ENCODE measurements at regions not wholly inside any gene's neighbourhood (a gene's known extent, or its start where the extent isn't known, plus 50 kb on each side); places are given as distances from the start of the nearest gene placed in this dataset.
A peak's percentile ranks its signal among the peaks of the same experiment; 100 is the strongest.

DNA sequence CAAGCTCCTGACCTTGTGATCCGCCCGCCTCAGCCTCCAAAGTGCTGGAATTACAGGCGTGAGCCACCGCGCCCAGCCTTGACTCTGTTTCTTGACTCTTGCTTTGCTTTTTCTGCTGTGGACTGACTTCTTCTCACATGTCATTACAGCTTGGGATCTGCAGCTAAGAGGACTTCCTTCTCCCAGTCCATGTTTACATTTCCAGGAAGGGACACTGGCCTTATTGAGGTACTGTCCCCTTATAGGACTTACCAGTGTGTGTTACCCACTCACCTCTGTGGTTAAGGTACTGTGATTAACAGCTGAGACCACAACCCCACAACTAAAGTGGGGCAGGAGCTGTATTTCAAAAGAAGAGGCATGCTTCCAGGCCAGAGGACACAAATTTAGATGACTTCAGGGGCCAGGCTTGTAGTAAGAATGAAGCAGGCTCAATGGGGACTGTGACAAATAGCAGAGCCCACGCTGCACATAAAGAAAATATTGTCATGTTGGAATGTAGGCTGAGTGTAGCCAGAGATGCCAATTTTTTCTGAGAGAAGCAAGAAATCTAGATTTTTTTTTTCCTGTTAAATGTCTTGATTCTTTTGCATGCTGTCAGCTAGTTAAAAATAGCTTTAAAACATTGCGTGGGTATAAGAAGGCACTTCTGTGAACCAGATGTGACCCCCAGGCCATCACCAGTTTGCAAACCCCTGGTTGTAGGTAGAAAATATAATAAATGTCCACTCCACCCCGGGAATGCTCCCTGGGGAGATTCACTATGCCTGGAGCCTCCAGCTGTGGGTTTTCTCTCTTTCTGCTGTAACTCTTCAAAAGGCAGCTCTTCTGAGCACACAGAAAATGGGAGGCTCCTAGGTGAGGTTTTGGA is 75.0 kb downstream of the PTPDC1 start:
- Mint-ChIP-seq H3K9me3 (no peaks in the 10 kb centered on the region), H3K4me1 (ENCODE audit: low read depth) (peaks cover 12% of the 10 kb centered on the region; the same call in 1 of the 2 replicates), H3K4me3 (no peak overlapping the region), H3K36me3 (ENCODE audit: low read depth) (no peaks in the 10 kb centered on the region), H3K27me3 (ENCODE audit: insufficient read depth) (peaks cover 4% of the 10 kb centered on the region; the same call in 1 of the 2 replicates), H3K27ac (no peak overlapping the region)
- TF ChIP-seq, protein P1, sequence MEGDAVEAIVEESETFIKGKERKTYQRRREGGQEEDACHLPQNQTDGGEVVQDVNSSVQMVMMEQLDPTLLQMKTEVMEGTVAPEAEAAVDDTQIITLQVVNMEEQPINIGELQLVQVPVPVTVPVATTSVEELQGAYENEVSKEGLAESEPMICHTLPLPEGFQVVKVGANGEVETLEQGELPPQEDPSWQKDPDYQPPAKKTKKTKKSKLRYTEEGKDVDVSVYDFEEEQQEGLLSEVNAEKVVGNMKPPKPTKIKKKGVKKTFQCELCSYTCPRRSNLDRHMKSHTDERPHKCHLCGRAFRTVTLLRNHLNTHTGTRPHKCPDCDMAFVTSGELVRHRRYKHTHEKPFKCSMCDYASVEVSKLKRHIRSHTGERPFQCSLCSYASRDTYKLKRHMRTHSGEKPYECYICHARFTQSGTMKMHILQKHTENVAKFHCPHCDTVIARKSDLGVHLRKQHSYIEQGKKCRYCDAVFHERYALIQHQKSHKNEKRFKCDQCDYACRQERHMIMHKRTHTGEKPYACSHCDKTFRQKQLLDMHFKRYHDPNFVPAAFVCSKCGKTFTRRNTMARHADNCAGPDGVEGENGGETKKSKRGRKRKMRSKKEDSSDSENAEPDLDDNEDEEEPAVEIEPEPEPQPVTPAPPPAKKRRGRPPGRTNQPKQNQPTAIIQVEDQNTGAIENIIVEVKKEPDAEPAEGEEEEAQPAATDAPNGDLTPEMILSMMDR (IDR thresholded peaks at IDR 0.05) = no peak
- DNase-seq = no peak

DNA sequence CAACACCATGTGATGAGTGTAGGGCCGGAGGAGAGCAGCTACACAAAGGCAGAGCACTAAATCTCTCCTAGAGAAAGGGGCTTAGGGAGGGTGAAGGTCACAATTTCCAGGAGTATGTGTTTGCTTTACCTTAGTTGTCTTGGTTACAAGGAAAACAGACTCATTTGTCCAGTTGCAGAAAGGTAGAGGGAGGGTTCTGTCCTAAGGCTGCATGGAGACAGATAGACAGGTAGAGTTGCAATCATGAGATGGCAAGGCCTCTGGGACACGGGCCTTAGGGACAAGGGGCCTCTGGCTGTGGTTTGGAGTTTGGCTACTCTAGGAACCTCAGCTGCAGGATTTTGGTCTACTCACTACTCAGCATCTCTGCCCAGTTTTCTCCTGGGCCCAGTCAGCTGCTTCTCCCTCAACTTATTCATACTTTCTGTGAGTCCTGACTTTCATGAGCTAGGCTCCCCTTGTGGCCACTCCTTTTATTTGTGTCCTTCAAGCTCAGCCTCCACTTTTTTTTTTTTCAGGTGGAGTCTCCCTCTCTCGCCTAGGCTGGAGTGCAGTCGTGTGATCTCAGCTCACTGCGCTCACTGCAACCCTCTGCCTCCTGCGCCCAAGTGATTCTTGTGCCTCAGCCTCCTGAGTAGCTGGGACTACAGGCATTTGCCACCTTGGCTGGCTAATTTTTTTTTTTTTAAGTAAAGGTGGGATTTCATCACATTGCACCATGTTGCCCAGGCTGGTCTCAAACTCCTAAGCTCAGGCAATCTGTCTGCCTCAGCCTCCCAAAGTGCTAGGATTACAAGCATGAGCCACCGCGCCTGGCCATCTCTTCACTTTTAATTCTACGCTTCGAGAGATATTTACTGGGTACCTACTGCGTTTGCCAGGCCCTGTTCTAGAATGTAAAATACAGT is 76.6 kb downstream of the PTPDC1 start:
- no peak for DNase-seq
- Mint-ChIP-seq H3K9me3 (no peaks in the 10 kb centered on the region), H3K4me3 (no peak overlapping the region), H3K27me3 (ENCODE audit: insufficient read depth) (peaks cover 5% of the 10 kb centered on the region), H3K27ac (no peak overlapping the region), H3K36me3 (ENCODE audit: low read depth) (no peaks in the 10 kb centered on the region), H3K4me1 (ENCODE audit: low read depth) (peaks cover 21% of the 10 kb centered on the region)
- TF ChIP-seq, protein P1 (IDR thresholded peaks at IDR 0.05) = peak; percentile 54

DNA sequence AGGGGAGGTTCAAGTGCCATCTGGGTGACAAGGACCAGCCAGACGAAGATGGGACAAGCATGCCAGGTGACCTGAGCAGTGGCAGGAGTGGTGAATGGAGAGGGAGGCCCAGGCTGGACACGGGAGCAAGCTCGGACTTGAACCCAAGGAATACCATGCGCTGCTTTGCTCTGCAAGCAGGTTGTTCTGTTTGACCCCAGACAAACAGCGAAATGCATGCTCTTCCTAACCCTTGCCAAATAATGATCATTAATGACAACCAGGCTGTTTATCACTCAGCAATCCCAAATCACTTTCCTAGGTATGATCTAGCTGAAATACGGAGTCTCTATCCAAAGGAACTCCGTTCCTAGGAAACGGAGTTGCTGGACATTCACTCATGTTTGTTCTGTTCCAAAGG is 77.4 kb downstream of the PTPDC1 start:
- DNase-seq = no peak
- H3K27me3 Mint-ChIP-seq (ENCODE audit: insufficient read depth) = peaks cover 4% of the 10 kb centered on the region
- H3K36me3 Mint-ChIP-seq (ENCODE audit: low read depth) = no peaks in the 10 kb centered on the region
- TF ChIP-seq, protein P1 (IDR thresholded peaks at IDR 0.05) = no peak
- no peak overlapping the region for H3K4me3 Mint-ChIP-seq
- no peaks in the 10 kb centered on the region for H3K9me3 Mint-ChIP-seq
- no peak overlapping the region for H3K27ac Mint-ChIP-seq
- H3K4me1 Mint-ChIP-seq (ENCODE audit: low read depth) = peaks cover 21% of the 10 kb centered on the region

DNA sequence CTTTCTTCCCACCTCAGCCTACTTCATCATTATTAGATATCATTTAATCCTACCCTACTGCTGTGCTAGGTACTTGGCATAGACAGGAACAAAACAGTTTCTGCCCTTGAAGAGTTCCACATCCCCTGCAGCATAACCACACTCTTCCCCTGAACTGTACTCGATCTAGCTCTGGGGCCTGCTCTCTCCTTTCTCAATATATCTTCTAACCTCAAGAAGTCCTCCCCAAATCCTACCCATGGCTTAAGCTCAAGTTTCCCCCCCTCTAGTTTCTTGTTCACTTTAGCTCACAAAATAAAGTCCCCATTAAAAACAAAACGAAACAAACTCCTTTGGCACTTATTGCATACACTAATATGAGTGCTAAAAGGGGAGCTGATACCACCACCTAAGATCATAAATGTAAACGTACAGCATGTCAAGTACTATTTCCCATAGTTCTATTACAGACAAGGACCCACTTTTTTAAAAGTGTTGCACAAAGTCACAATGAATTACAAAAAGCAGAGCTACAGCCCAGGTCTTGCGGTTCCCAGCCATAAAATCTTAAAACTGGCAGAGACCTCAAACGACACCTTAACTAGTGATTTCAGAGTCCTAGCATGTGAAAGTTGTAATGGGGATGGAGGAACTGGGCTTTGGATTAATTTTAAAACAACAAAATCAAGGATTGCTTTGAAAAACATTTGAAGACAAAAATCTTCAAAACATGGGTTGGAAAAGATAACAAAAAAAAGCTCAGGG is 80.7 kb downstream of the PTPDC1 start:
- peaks cover 15% of the 10 kb centered on the region for H3K36me3 Mint-ChIP-seq (ENCODE audit: low read depth)
- H3K4me3 Mint-ChIP-seq = peak overlapping the region; percentile 72
- TF ChIP-seq, protein P1 (IDR thresholded peaks at IDR 0.05) = no peak
- H3K4me1 Mint-ChIP-seq (ENCODE audit: low read depth) = peaks cover 26% of the 10 kb centered on the region
- H3K27me3 Mint-ChIP-seq (ENCODE audit: insufficient read depth) = peaks cover 4% of the 10 kb centered on the region
- no peak for DNase-seq
- no peaks in the 10 kb centered on the region for H3K9me3 Mint-ChIP-seq
- H3K27ac Mint-ChIP-seq = peak overlapping the region; percentile 77

DNA sequence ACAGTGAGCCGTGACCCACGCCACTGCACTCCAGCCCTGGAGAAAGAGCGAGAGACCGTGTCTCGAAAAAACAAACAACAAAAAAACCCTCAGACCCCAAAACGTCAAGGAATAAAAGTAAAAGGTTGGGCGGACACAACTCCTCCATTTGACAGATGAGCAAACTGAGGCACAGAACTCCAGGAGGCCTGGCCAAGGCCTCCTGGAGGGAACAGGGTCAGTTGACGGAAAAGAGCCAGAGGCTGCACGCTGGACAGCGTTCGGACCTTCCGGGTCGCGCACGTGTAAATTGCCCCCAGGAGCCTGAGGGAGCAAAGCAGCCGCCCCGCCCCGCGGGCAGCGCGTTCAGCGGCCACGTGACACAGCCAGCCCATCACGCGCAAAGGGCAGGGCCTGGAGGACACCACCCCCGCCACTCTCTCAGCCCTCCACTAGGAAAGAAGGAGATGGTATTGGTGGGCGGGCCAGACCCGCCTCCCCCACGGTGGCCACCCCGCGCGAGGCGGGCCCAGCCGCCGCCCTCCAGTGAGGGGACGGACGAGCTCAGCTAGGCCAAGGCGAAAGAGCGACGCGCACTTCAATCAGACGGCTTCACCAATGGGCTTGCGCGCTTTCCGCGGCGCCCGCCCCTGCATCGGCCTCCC is 81.5 kb downstream of the PTPDC1 start:
- Mint-ChIP-seq H3K9me3 (no peaks in the 10 kb centered on the region), H3K27me3 (ENCODE audit: insufficient read depth) (peaks cover 4% of the 10 kb centered on the region), H3K36me3 (ENCODE audit: low read depth) (peaks cover 15% of the 10 kb centered on the region), H3K27ac (peak overlapping the region; percentile 77), H3K4me3 (peak overlapping the region; percentile 72), H3K4me1 (ENCODE audit: low read depth) (peaks cover 34% of the 10 kb centered on the region)
- DNase-seq = peak; percentile 98
- TF ChIP-seq, protein P1 (IDR thresholded peaks at IDR 0.05) = no peak
